Breast epithelium (tissue), 4 donors: ENCODE measurements at regions not wholly inside any gene's neighbourhood (a gene's known extent, or its start where the extent isn't known, plus 50 kb on each side); places are given as distances from the start of the nearest gene placed in this dataset.
A peak's percentile ranks its signal among the peaks of the same experiment; 100 is the strongest.
"Not testable (repeated sequence)": the region's sequence is repeated elsewhere in the genome, so short reads cannot be mapped to it uniquely, and the experiment has no call there.

Experiments used
- DNase-seq, 2 donors: peaks; one replicate each; pipeline ENCODE4 v3.0.0-alpha.2; 2019; ENCODE audit warnings: low spot score in 2 of 2
- H3K27ac ChIP-seq, 2 donors: fragments of 200-600 bp; sonication (generic) in 1 of 2; one replicate each; pipeline ENCODE4 v1.5.1; 2016 to 2019; ENCODE audit warnings: mild to moderate bottlenecking in 1 of 2
- H3K27me3 ChIP-seq, 2 donors: fragments of 200-600 bp; sonication (generic) in 1 of 2; one replicate each; pipeline versions ENCODE4 v1.5.1 to v1.6.0; 2017 to 2019; ENCODE audit warnings: control low read depth in 1 of 2, mild to moderate bottlenecking in 1 of 2
- H3K36me3 ChIP-seq: fragments of 200-600 bp; one replicate; pipeline ENCODE4 v1.5.1; 2019
- H3K4me1 ChIP-seq, 2 donors: fragments of 200-600 bp; sonication (generic); one replicate each; pipeline ENCODE4 v1.5.1; 2016 to 2019; ENCODE audit warnings: control low read depth in 1 of 2
- H3K4me3 ChIP-seq, 3 donors: fragments of 200-600 bp; sonication (generic); 1 replicate in 2 of 3; 2 replicates in 1 of 3; pipeline ENCODE4 v1.5.1; 2016 to 2019; ENCODE audit warnings: mild to moderate bottlenecking in 3 of 3, moderate library complexity in 2 of 3
- H3K9me3 ChIP-seq, 2 donors: fragments of 200-600 bp; sonication (generic) in 1 of 2; one replicate each; pipeline ENCODE4 v1.5.1; 2016 to 2019; ENCODE audit warnings: control low read depth in 1 of 2
- CTCF ChIP-seq, 3 donors: fragments of 450-650 bp; IDR thresholded peaks; one replicate each; pipeline ENCODE4 v1.5.1; 2016 to 2017; ENCODE audit warnings: antibody characterized with exemption in 3 of 3, mild to moderate bottlenecking in 3 of 3, moderate library complexity in 3 of 3
- POLR2A ChIP-seq: fragments of 450-650 bp; IDR thresholded peaks from one replicate; pipeline ENCODE4 v1.6.1; 2016; ENCODE audit warnings: antibody characterized with exemption, mild to moderate bottlenecking, moderate library complexity
- POLR2AphosphoS5 ChIP-seq, 3 donors: sonication (generic); formaldehyde crosslinking; IDR thresholded peaks; one replicate each; pipeline ENCODE4 v1.6.1; 2017; ENCODE audit warnings: antibody characterized with exemption in 3 of 3
- intact Hi-C: fragments of 100-400 bp; cut with DNase I; formaldehyde crosslinking; loops from one replicate; pipeline ENCODE4 v1.15.1; 2023; ENCODE audit warnings: low total_unique reads

DNA sequence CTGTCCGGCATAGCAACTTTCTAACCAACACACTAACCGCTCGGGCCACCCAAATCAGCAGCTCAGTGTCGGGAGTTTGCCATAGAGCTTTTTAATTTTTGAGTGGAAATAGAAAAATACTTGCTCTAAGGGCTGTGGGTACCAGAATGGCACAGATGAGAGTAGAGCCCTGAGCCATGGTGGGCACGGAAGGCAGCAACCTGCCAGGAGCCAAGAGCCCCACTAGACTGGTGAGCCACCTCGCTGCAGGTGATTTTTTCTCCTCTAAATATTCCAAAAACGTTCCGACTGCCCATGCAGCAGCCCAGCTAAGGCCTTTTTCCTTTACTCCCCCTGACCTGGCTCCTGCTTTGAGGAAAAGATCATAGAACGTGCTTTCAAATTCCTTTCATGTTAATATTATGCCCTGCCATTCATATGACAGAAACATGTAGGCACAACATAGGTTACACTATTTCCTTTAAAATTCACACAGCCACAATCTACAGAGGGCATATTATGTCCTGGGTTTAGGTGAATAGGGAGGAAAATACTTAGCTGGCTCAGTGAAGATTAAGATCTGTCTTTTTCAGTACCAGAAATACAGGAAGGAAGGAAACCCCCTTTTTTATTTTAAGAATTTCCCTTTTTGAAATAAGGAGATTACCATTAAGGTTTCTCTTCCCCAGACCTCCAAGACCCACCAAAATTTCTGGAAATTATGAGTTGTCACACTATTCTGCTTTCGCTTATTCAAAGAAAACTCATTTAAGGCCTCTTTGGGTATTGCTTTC, 81.0 kb upstream of the ATP12A start:
- intact Hi-C loops, H3K9me3 ChIP-seq, H3K27ac ChIP-seq, H3K27me3 ChIP-seq, H3K4me1 ChIP-seq, H3K36me3 ChIP-seq, H3K4me3 ChIP-seq, DNase-seq: not testable (repeated sequence)

GRCh38 chr13:24605923-24606372, 74.3 kb upstream of the ATP12A start:
- peak in 1 of 3 donors; percentile 13 for TF ChIP-seq CTCF (IDR thresholded peaks at IDR 0.05)
- no peak for TF ChIP-seq POLR2A
- no peak for DNase-seq

DNA sequence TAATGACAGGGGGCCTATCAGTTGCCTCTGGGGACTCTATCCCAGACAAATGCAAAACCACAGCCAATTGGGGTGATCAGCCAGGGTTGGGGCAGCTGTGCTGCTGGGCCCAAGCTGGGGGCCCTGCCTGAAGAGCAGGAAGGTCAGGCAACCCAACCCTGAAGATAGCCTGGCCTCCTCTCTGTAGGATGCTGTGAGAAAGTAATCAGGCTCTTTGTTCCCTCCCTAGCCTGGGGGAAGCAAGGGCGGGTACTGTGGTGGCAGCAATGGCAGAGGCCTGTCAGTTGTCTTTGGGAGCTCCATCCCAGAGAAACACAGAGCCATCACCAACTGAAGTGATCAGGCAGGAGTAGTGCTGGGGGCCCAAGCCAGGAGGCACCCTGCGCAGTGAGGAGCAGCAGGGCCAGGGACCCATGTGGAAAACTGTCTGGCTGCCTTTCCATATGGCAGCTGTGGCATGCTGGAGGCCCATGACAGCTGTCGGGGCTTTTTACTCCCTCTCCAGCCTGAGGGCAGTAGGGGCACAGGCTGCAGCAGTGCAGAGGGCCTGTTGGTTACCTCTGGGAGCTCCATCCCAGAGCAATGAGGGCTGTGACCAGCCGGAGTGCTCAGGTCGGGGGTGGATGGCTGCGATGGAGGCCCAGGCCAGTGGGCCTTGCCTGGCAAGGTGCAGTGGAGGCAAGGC, 73.6 kb upstream of the ATP12A start:
- no peak for TF ChIP-seq POLR2A
- no peak for TF ChIP-seq POLR2AphosphoS5 (IDR thresholded peaks at IDR 0.05)
- no peak for TF ChIP-seq CTCF (IDR thresholded peaks at IDR 0.05)
- DNase-seq = no peak
- intact Hi-C loops = no loop called here

More at GRCh38 chr13:24605923-24606372, 74.3 kb upstream of the ATP12A start:
- H3K4me1 ChIP-seq = no peaks in the 10 kb centered on the region
- no peak overlapping the region for H3K27ac ChIP-seq
- H3K4me3 ChIP-seq = no peak overlapping the region
- peaks cover 0 to 3% of the 10 kb centered on the region in 2 donors for H3K9me3 ChIP-seq
- H3K36me3 ChIP-seq = no peaks in the 10 kb centered on the region
- H3K27me3 ChIP-seq = no peaks in the 10 kb centered on the region
- intact Hi-C loops = no loop called here

GRCh38 chr13:24610956-24611355, 69.3 kb upstream of the ATP12A start:
- Histone ChIP-seq H3K27ac (no peak overlapping the region), H3K9me3 (no peaks in the 10 kb centered on the region), H3K4me1 (no peaks in the 10 kb centered on the region), H3K27me3 (no peaks in the 10 kb centered on the region), H3K36me3 (no peaks in the 10 kb centered on the region), H3K4me3 (no peak overlapping the region)
- TF ChIP-seq POLR2A = no peak
- no peak for TF ChIP-seq POLR2AphosphoS5 (IDR thresholded peaks at IDR 0.05)
- TF ChIP-seq CTCF (IDR thresholded peaks at IDR 0.05) = no peak
- intact Hi-C loops = no loop called here
- DNase-seq = no peak

More for the DNA sequence above, 73.6 kb upstream of the ATP12A start:
- Histone ChIP-seq H3K36me3 (no peaks in the 10 kb centered on the region), H3K4me1 (no peaks in the 10 kb centered on the region), H3K27ac (no peak overlapping the region), H3K27me3 (no peaks in the 10 kb centered on the region), H3K9me3 (peaks cover 0 to 3% of the 10 kb centered on the region in 2 donors), H3K4me3 (no peak overlapping the region)

DNA sequence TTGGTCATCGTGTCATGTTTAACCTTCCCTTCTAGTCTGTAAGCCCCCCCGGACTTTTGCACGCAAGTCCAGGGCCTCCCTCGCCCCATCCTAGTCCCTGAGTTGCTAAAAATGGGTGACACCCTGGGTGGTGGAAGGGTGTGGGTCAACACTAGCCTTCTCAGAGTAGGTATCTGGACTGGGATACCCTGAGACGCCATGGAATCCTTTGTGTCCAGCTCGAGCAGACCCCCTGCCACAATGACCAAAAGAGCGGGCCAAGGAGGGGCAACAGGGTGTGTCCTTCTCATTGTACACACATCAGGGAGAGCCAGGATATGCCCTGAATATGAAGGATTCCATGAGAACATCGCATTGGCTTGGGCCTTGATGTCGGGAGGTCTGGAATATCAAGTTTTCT, 67.5 kb upstream of the ATP12A start:
- H3K27me3 ChIP-seq = no peaks in the 10 kb centered on the region
- H3K4me1 ChIP-seq = no peaks in the 10 kb centered on the region
- no peak for DNase-seq
- intact Hi-C loops = no loop called here
- H3K36me3 ChIP-seq = no peaks in the 10 kb centered on the region
- TF ChIP-seq POLR2AphosphoS5 (IDR thresholded peaks at IDR 0.05) = no peak
- TF ChIP-seq POLR2A = no peak
- TF ChIP-seq CTCF (IDR thresholded peaks at IDR 0.05) = no peak
- H3K9me3 ChIP-seq = no peaks in the 10 kb centered on the region
- H3K27ac ChIP-seq = no peak overlapping the region
- no peak overlapping the region for H3K4me3 ChIP-seq
